ENCODE measurements at regions not wholly inside any gene's neighbourhood (a gene's known extent, or its start where the extent isn't known, plus 50 kb on each side); places are given as distances from the start of the nearest gene placed in this dataset.

- TF ChIP-seq CREB1 (IDR thresholded peaks at IDR 0.05; ENCODE audit: low read depth) = no peak
- no peak for TF ChIP-seq REST (IDR thresholded peaks at IDR 0.05; ENCODE audit: low read depth)
- no peak for TF ChIP-seq FOXM1 (IDR thresholded peaks at IDR 0.05; ENCODE audit: borderline replicate concordance, low read depth)
Observed at GRCh38 chr6:130505808-130506598, 140.2 kb downstream of the TMEM200A start.

GRCh38 chr6:130507666-130508028 is 141.8 kb downstream of the TMEM200A start:
- TF ChIP-seq EP300 (IDR thresholded peaks at IDR 0.05; ENCODE audit: borderline replicate concordance) = no peak
- no peak for TF ChIP-seq TAF1 (IDR thresholded peaks at IDR 0.05; ENCODE audit: low read depth)
- no peak for TF ChIP-seq RAD21 (IDR thresholded peaks at IDR 0.05; ENCODE audit: low read depth)
- TF ChIP-seq CREB1 (IDR thresholded peaks at IDR 0.05; ENCODE audit: low read depth) = no peak
- no peak for TF ChIP-seq EGR1 (IDR thresholded peaks at IDR 0.05)
- TF ChIP-seq USF1 (IDR thresholded peaks at IDR 0.05) = no peak
- no peak for TF ChIP-seq MAX (IDR thresholded peaks at IDR 0.05)
- TF ChIP-seq REST (IDR thresholded peaks at IDR 0.05; ENCODE audit: low read depth) = no peak
- no peak for TF ChIP-seq ZBTB7A (IDR thresholded peaks at IDR 0.05; ENCODE audit: low read depth)
- TF ChIP-seq FOXM1 (IDR thresholded peaks at IDR 0.05; ENCODE audit: borderline replicate concordance, low read depth) = no peak
- no peak for TF ChIP-seq CEBPB (IDR thresholded peaks at IDR 0.05)
- no peak for TF ChIP-seq YY1 (IDR thresholded peaks at IDR 0.05; ENCODE audit: low read depth)
- no peak for TF ChIP-seq NFIC (IDR thresholded peaks at IDR 0.05)
- TF ChIP-seq TCF12 (IDR thresholded peaks at IDR 0.05; ENCODE audit: low read depth) = no peak
- TF ChIP-seq TEAD4 (IDR thresholded peaks at IDR 0.05) = no peak

- no peak for TF ChIP-seq FOXM1 (IDR thresholded peaks at IDR 0.05; ENCODE audit: borderline replicate concordance, low read depth)
Observed at GRCh38 chr6:130513770-130514169, 148.0 kb downstream of the TMEM200A start.

GRCh38 chr6:130514712-130515111 is 148.9 kb downstream of the TMEM200A start:
- no peak for TF ChIP-seq TAF1 (IDR thresholded peaks at IDR 0.05; ENCODE audit: low read depth)
- no peak for TF ChIP-seq NFIC (IDR thresholded peaks at IDR 0.05)
- TF ChIP-seq MAX (IDR thresholded peaks at IDR 0.05) = no peak
- no peak for TF ChIP-seq CEBPB (IDR thresholded peaks at IDR 0.05)
- no peak for TF ChIP-seq EP300 (IDR thresholded peaks at IDR 0.05; ENCODE audit: borderline replicate concordance)
- no peak for TF ChIP-seq YY1 (IDR thresholded peaks at IDR 0.05; ENCODE audit: low read depth)
- TF ChIP-seq USF1 (IDR thresholded peaks at IDR 0.05) = no peak
- TF ChIP-seq EGR1 (IDR thresholded peaks at IDR 0.05) = no peak
- no peak for TF ChIP-seq FOXM1 (IDR thresholded peaks at IDR 0.05; ENCODE audit: borderline replicate concordance, low read depth)
- no peak for TF ChIP-seq CREB1 (IDR thresholded peaks at IDR 0.05; ENCODE audit: low read depth)
- TF ChIP-seq ZBTB7A (IDR thresholded peaks at IDR 0.05; ENCODE audit: low read depth) = no peak
- TF ChIP-seq RAD21 (IDR thresholded peaks at IDR 0.05; ENCODE audit: low read depth) = no peak

- TF ChIP-seq MAX (IDR thresholded peaks at IDR 0.05) (no peak), CEBPB (IDR thresholded peaks at IDR 0.05) (no peak), EGR1 (IDR thresholded peaks at IDR 0.05) (no peak), TCF12 (IDR thresholded peaks at IDR 0.05; ENCODE audit: low read depth) (no peak), TEAD4 (IDR thresholded peaks at IDR 0.05) (no peak), CREB1 (IDR thresholded peaks at IDR 0.05; ENCODE audit: low read depth) (no peak), RAD21 (IDR thresholded peaks at IDR 0.05; ENCODE audit: low read depth) (no peak), YY1 (IDR thresholded peaks at IDR 0.05; ENCODE audit: low read depth) (no peak), TAF1 (IDR thresholded peaks at IDR 0.05; ENCODE audit: low read depth) (no peak), EP300 (IDR thresholded peaks at IDR 0.05; ENCODE audit: borderline replicate concordance) (no peak), NFIC (IDR thresholded peaks at IDR 0.05) (no peak)
Observed at GRCh38 chr6:130515306-130515705, 149.5 kb downstream of the TMEM200A start.

GRCh38 chr6:130516604-130517003 is 150.8 kb downstream of the TMEM200A start:
- no peak for TF ChIP-seq EGR1 (IDR thresholded peaks at IDR 0.05)
- no peak for TF ChIP-seq TAF1 (IDR thresholded peaks at IDR 0.05; ENCODE audit: low read depth)
- no peak for TF ChIP-seq FOXM1 (IDR thresholded peaks at IDR 0.05; ENCODE audit: borderline replicate concordance, low read depth)
- TF ChIP-seq MAX (IDR thresholded peaks at IDR 0.05) = no peak
- TF ChIP-seq RAD21 (IDR thresholded peaks at IDR 0.05; ENCODE audit: low read depth) = no peak
- no peak for TF ChIP-seq CEBPB (IDR thresholded peaks at IDR 0.05)
- no peak for TF ChIP-seq REST (IDR thresholded peaks at IDR 0.05; ENCODE audit: low read depth)
- TF ChIP-seq USF1 (IDR thresholded peaks at IDR 0.05) = no peak
- TF ChIP-seq CREB1 (IDR thresholded peaks at IDR 0.05; ENCODE audit: low read depth) = no peak
- no peak for TF ChIP-seq ZBTB7A (IDR thresholded peaks at IDR 0.05; ENCODE audit: low read depth)
- no peak for TF ChIP-seq EP300 (IDR thresholded peaks at IDR 0.05; ENCODE audit: borderline replicate concordance)
- no peak for TF ChIP-seq TEAD4 (IDR thresholded peaks at IDR 0.05)
- no peak for TF ChIP-seq TCF12 (IDR thresholded peaks at IDR 0.05; ENCODE audit: low read depth)
- TF ChIP-seq NFIC (IDR thresholded peaks at IDR 0.05) = no peak
- TF ChIP-seq YY1 (IDR thresholded peaks at IDR 0.05; ENCODE audit: low read depth) = no peak
